22Rv1 (cell line): ENCODE measurements at regions not wholly inside any gene's neighbourhood (a gene's known extent, or its start where the extent isn't known, plus 50 kb on each side); places are given as distances from the start of the nearest gene placed in this dataset.

ENCODE experiments used
- CTCF ChIP-seq: fragments of 450-650 bp; IDR thresholded peaks from 2 replicates; pipeline ENCODE4 v1.5.1; 2017; ENCODE audit warnings: mild to moderate bottlenecking
- ZFX ChIP-seq: fragments of 450-650 bp; IDR thresholded peaks from 2 replicates; pipeline ENCODE4 v1.6.1; 2017; ENCODE audit warnings: antibody characterized with exemption, borderline replicate concordance

DNA sequence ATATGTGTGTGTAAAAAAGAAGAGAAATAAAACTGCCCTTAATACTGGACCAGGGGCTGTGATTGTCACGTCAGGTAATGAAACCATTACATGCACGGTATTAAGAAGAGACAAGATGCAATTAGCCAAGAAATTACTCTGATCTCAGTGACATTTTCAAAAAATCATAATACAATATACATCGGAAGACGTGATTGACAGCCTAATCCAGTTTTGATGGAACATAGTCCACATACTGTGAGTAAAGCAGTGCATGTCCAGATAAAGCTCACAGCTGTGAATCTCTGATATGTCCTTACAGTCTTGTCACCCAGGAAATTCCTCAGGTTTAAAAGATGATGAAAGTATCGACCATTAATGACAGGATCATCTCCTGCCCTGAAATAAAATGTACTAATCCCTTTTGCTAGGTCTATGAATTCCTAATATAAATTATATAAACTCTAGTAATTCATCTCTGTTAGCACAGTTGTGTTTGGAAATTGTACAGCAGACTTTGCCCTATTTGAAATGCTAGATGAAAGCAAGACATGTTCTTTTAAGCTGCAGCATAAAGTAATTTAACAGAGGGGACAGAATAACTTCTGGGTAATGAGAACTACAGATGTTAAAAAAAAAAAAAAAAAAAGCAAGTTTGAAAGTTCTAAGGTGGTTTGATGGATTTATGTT, 119.5 kb upstream of the TMCO5A start:
- TF ChIP-seq CTCF = no peak
- no peak for TF ChIP-seq ZFX
